Uterus (tissue), 3 donors: ENCODE measurements at regions not wholly inside any gene's neighbourhood (a gene's known extent, or its start where the extent isn't known, plus 50 kb on each side); places are given as distances from the start of the nearest gene placed in this dataset.
A peak's percentile ranks its signal among the peaks of the same experiment; 100 is the strongest.

Experiments used
- DNase-seq, 2 donors: peaks; one replicate each; pipeline ENCODE4 v3.0.0-alpha.2; 2019 to 2020
- H3K27ac ChIP-seq, 2 donors: fragments of 200-600 bp; sonication (generic); 1 replicate in 1 of 2; 2 replicates in 1 of 2; pipeline ENCODE4 v1.5.1; 2016 to 2018
- H3K27me3 ChIP-seq, 2 donors: fragments of 200-600 bp; sonication (generic); one replicate each; pipeline ENCODE4 v1.5.1; 2018 to 2019; ENCODE audit warnings: control low read depth in 1 of 2
- H3K36me3 ChIP-seq, 2 donors: fragments of 200-600 bp; sonication (generic); one replicate each; pipeline ENCODE4 v1.5.1; 2019; ENCODE audit warnings: control low read depth in 1 of 2
- H3K4me1 ChIP-seq, 2 donors: fragments of 200-600 bp; sonication (generic); one replicate each; pipeline ENCODE4 v1.5.1; 2018 to 2019; ENCODE audit warnings: control low read depth in 1 of 2
- H3K4me3 ChIP-seq, 2 donors: fragments of 200-600 bp; sonication (generic); 1 replicate in 1 of 2; 2 replicates in 1 of 2; pipeline ENCODE4 v1.5.1; 2018 to 2019; ENCODE audit warnings: mild to moderate bottlenecking in 1 of 2
- H3K9me3 ChIP-seq, 2 donors: fragments of 200-600 bp; sonication (generic); one replicate each; pipeline ENCODE4 v1.5.1; 2019; ENCODE audit warnings: control low read depth in 1 of 2
- CTCF ChIP-seq, 4 experiments: fragments of 200-600 bp in 2 of 4; fragments of 450-650 bp in 2 of 4; sonication (generic) in 2 of 4; IDR thresholded peaks; one replicate each; pipeline ENCODE4 v1.5.1; 2016 to 2019; ENCODE audit warnings: antibody characterized with exemption in 4 of 4, mild to moderate bottlenecking in 2 of 4, moderate library complexity in 1 of 4
- POLR2A ChIP-seq, 2 donors: fragments of 450-650 bp; IDR thresholded peaks; one replicate each; pipeline ENCODE4 v1.6.1; 2016; ENCODE audit warnings: antibody characterized with exemption in 2 of 2, mild to moderate bottlenecking in 1 of 2, moderate library complexity in 1 of 2
- intact Hi-C: fragments of 100-400 bp; cut with DNase I; formaldehyde crosslinking; loops from one replicate; pipeline ENCODE4 v1.15.1; 2023; ENCODE audit warnings: low total_unique reads
- donor health status: DM: yes; HTN: yes; CAD: no.

DNA sequence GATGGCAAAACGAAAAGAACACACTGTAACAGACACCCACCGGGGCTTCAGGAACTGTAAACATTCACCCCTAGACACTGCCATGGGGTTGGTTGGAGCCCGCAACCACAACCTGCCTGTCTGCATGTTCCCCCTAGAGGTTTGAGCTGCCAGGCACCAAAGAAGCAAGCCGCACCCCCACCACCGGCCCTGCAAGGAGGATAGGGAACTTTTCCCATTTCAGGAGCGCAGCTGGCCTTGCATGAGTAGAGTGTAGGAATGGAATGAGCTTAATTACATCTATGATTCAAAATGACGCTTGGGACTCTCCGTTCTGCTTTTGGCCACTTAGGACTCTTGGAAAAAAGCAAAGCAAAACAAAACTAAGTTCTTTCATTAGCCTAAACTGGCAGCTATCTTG, 243.6 kb upstream of the CTSO start:
- no peaks in the 10 kb centered on the region for H3K27me3 ChIP-seq
- H3K4me1 ChIP-seq, result no peaks in the 10 kb centered on the region
- no peaks in the 10 kb centered on the region for H3K36me3 ChIP-seq
- DNase-seq, result peak in 1 of 2 donors; percentile 31
- no peaks in the 10 kb centered on the region for H3K9me3 ChIP-seq
- H3K4me3 ChIP-seq, result no peak overlapping the region
- TF ChIP-seq CTCF (IDR thresholded peaks at IDR 0.05) (no peak), POLR2A (IDR thresholded peaks at IDR 0.05) (no peak)
- intact Hi-C loops, result no loop called here
- no peak overlapping the region for H3K27ac ChIP-seq

GRCh38 chr4:156196722-156197121, 243.1 kb upstream of the CTSO start:
- no peak overlapping the region for H3K4me3 ChIP-seq
- no peaks in the 10 kb centered on the region for H3K36me3 ChIP-seq
- H3K9me3 ChIP-seq, result no peaks in the 10 kb centered on the region
- DNase-seq, result no peak
- H3K27me3 ChIP-seq, result no peaks in the 10 kb centered on the region
- H3K4me1 ChIP-seq, result no peaks in the 10 kb centered on the region
- TF ChIP-seq CTCF (IDR thresholded peaks at IDR 0.05), result no peak
- TF ChIP-seq POLR2A (IDR thresholded peaks at IDR 0.05), result no peak
- H3K27ac ChIP-seq, result no peak overlapping the region
- intact Hi-C loops, result no loop called here

GRCh38 chr4:156195914-156196313, 242.2 kb upstream of the CTSO start:
- Histone ChIP-seq H3K4me3 (no peak overlapping the region), H3K4me1 (no peaks in the 10 kb centered on the region), H3K36me3 (no peaks in the 10 kb centered on the region), H3K27me3 (no peaks in the 10 kb centered on the region), H3K27ac (no peak overlapping the region), H3K9me3 (no peaks in the 10 kb centered on the region)
- no peak for DNase-seq
- TF ChIP-seq POLR2A (IDR thresholded peaks at IDR 0.05) (no peak), CTCF (IDR thresholded peaks at IDR 0.05) (no peak)
- intact Hi-C loops, result no loop called here

DNA sequence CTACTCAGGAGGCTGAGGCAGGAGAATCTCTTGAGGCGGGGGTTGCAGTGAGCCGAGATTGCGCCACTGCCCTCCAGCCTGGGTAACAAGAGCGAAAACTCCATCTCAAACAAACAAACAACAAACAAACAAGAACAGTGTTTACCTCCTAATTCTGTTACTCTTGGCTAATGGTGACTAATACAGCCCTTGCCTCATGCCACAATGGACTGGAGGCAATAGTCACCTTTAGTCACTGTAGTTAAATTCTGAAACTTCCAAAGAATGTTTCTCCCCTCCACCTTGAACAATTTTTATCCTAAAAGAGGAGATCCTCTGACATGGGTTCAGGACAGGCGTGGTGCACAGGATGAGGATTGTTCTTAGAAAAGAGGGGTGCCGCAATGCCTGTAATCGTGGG, 241.2 kb upstream of the CTSO start:
- Histone ChIP-seq H3K27ac (no peak overlapping the region), H3K4me3 (no peak overlapping the region), H3K27me3 (no peaks in the 10 kb centered on the region), H3K4me1 (no peaks in the 10 kb centered on the region), H3K9me3 (no peaks in the 10 kb centered on the region), H3K36me3 (no peaks in the 10 kb centered on the region)
- DNase-seq, result no peak
- TF ChIP-seq CTCF (IDR thresholded peaks at IDR 0.05) (no peak), POLR2A (IDR thresholded peaks at IDR 0.05) (no peak)
- intact Hi-C loops, result no loop called here

DNA sequence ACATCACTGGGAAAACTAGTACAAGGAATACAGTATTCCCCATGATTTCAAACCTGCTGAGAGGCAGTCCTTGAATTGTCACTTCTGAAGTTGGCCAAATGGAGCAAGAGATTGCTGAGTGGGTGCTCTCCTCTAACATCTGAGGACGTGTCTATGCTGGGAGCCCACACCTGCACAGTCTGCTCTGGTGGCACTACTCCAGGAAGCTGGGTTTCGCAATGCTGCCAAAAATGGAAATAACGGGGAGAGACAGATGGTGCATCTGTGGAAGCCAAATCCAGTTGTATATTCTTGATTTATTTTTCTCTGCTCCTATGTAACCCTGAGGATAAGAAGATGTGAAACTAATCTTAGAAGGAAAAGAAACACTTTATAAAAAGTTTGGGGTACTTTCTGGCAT, 240.1 kb upstream of the CTSO start:
- Histone ChIP-seq H3K4me1 (no peaks in the 10 kb centered on the region), H3K4me3 (no peak overlapping the region), H3K27me3 (no peaks in the 10 kb centered on the region), H3K27ac (no peak overlapping the region), H3K36me3 (no peaks in the 10 kb centered on the region), H3K9me3 (no peaks in the 10 kb centered on the region)
- TF ChIP-seq POLR2A (IDR thresholded peaks at IDR 0.05), result no peak
- no peak for TF ChIP-seq CTCF (IDR thresholded peaks at IDR 0.05)
- DNase-seq, result peak; percentile 47 to 63
- intact Hi-C loops, result no loop called here
